SK-N-SH (cell line): ENCODE measurements at regions not wholly inside any gene's neighbourhood (a gene's known extent, or its start where the extent isn't known, plus 50 kb on each side); places are given as distances from the start of the nearest gene placed in this dataset.

Experiments
- CTCF ChIA-PET: fragments of 300-600, 350-600 bp; formaldehyde crosslinking; extraction: SDS; loops from one replicate; lab custom pipeline; 2021; lab: Yijun Ruan, JAX
- POLR2A ChIA-PET: fragments of 350-600 bp; sonication (Branson Sonifier 250); formaldehyde crosslinking; extraction: SDS; loops from one replicate; lab custom pipeline; 2020; ENCODE audit warnings: antibody characterized with exemption, inconsistent platforms; lab: Yijun Ruan, JAX
- DNase-seq: peaks from one replicate; pipeline ENCODE4 v3.0.0; 2012
- H2AFZ ChIP-seq: fragments of 200-600 bp; sonication (generic); 2 replicates; pipeline ENCODE4 v1.8.1; 2016; ENCODE audit warnings: antibody characterized with exemption, mild to moderate bottlenecking, low read depth
- H3F3A ChIP-seq: fragments of 200-600 bp; sonication (generic); replicated peaks from 2 replicates; pipeline ENCODE3; 2016; ENCODE audit warnings: antibody characterized with exemption, mild to moderate bottlenecking; ENCODE audit not compliant: insufficient read depth
- H3K27ac ChIP-seq, 2 experiments: fragments of 200-500 bp in 1 of 2; fragments of 200-600 bp in 1 of 2; sonication (Bioruptor generic) in 1 of 2; sonication (generic), shearing (Covaris generic) in 1 of 2; 2 replicates each; pipeline versions ENCODE4 v1.5.1 to v1.6.1; 2014 to 2016; ENCODE audit warnings: low read depth in 2 of 2, inconsistent platforms in 1 of 2, low read length in 1 of 2, mild to moderate bottlenecking in 1 of 2, mixed read lengths in 1 of 2
- H3K27me3 ChIP-seq: fragments of 200-600 bp; sonication (generic), shearing (Covaris generic); 2 replicates; pipeline ENCODE4 v1.6.1; 2016; ENCODE audit warnings: mixed run types; ENCODE audit not compliant: insufficient read depth
- H3K36me3 ChIP-seq, 2 experiments: fragments of 200-500 bp in 1 of 2; fragments of 200-600 bp in 1 of 2; sonication (Bioruptor generic) in 1 of 2; sonication (generic) in 1 of 2; replicated peaks in 1 of 2; 2 replicates each; pipeline versions ENCODE3 to v1.5.1; 2014 to 2016; ENCODE audit warnings: low read length in 1 of 2, mild to moderate bottlenecking in 1 of 2; ENCODE audit not compliant: insufficient read depth in 2 of 2, control insufficient read depth in 1 of 2
- H3K4me1 ChIP-seq, 2 experiments: fragments of 200-500 bp in 1 of 2; fragments of 200-600 bp in 1 of 2; sonication (Bioruptor generic) in 1 of 2; sonication (generic), shearing (Covaris generic) in 1 of 2; 2 replicates each; pipeline versions ENCODE4 v1.5.1 to v1.6.1; 2014 to 2016; ENCODE audit warnings: low read depth in 1 of 2, low read length in 1 of 2, mixed run types in 1 of 2; ENCODE audit not compliant: insufficient read depth in 2 of 2, control insufficient read depth in 1 of 2
- H3K4me2 ChIP-seq: fragments of 200-600 bp; sonication (generic), shearing (Covaris generic); 2 replicates; pipeline ENCODE4 v1.6.1; 2017; ENCODE audit warnings: mixed run types
- H3K4me3 ChIP-seq, 2 experiments: fragments of 200-500 bp in 1 of 2; fragments of 200-600 bp in 1 of 2; sonication (Bioruptor generic) in 1 of 2; sonication (generic), shearing (Covaris generic) in 1 of 2; 2 replicates each; pipeline versions ENCODE4 v1.5.1 to v1.8.1; 2014 to 2016; ENCODE audit warnings: low read depth in 2 of 2, inconsistent platforms in 1 of 2, low read length in 1 of 2, mild to moderate bottlenecking in 1 of 2, mixed read lengths in 1 of 2, moderate library complexity in 1 of 2
- H3K79me2 ChIP-seq: fragments of 200-600 bp; sonication (generic); 2 replicates; pipeline ENCODE4 v1.8.1; 2017; ENCODE audit warnings: mild to moderate bottlenecking; ENCODE audit not compliant: insufficient read depth
- H3K9ac ChIP-seq: fragments of 200-600 bp; sonication (generic); 2 replicates; pipeline ENCODE4 v1.6.1; 2017; ENCODE audit warnings: mixed run types
- H3K9me2 ChIP-seq: fragments of 200-600 bp; sonication (generic); 2 replicates; pipeline ENCODE4 v1.6.1; 2017; ENCODE audit warnings: mixed run types
- H3K9me3 ChIP-seq: fragments of 200-600 bp; sonication (generic); 2 replicates; pipeline ENCODE4 v1.6.1; 2017; ENCODE audit warnings: mixed run types, mild to moderate bottlenecking, moderate library complexity
- H4K20me1 ChIP-seq: fragments of 200-600 bp; sonication (generic); 2 replicates; pipeline ENCODE4 v1.6.1; 2017; ENCODE audit warnings: mild to moderate bottlenecking, mixed run types; ENCODE audit not compliant: insufficient read depth
- CHD2 ChIP-seq: fragments of 150-350 bp; IDR thresholded peaks from 2 replicates; pipeline ENCODE4 v1.6.1; 2018; ENCODE audit warnings: low read length; ENCODE audit not compliant: partially characterized antibody
- ELF1 ChIP-seq: IDR thresholded peaks from 2 replicates; pipeline ENCODE4 v1.4.0; 2012
- EP300 ChIP-seq, 2 experiments: IDR thresholded peaks; 2 replicates each; pipeline versions ENCODE4 v1.4.0 to v1.6.1; 2012; ENCODE audit warnings: borderline replicate concordance in 1 of 2, low read depth in 1 of 2, low read length in 1 of 2
- FOXJ3 ChIP-seq: sonication (generic); formaldehyde crosslinking; IDR thresholded peaks from 2 replicates; pipeline ENCODE4 v1.5.1; 2020; ENCODE audit warnings: mild to moderate bottlenecking, missing genetic modification reagents
- GATA2 ChIP-seq: sonication (generic); formaldehyde crosslinking; IDR thresholded peaks from 2 replicates; pipeline ENCODE4 v1.5.0; 2020; ENCODE audit warnings: mild to moderate bottlenecking, missing genetic modification reagents
- JUND ChIP-seq: IDR thresholded peaks from 2 replicates; pipeline ENCODE4 v1.4.0; 2012
- NFIC ChIP-seq: IDR thresholded peaks from 2 replicates; pipeline ENCODE4 v1.4.0; 2012; ENCODE audit warnings: borderline replicate concordance
- PBX3 ChIP-seq: IDR thresholded peaks from 2 replicates; pipeline ENCODE4; 2012
- RAD21 ChIP-seq: IDR thresholded peaks from 2 replicates; pipeline ENCODE4 v1.6.1; 2012; ENCODE audit warnings: mild to moderate bottlenecking, low read length
- RCOR1 ChIP-seq: fragments of 150-350 bp; IDR thresholded peaks from 2 replicates; pipeline ENCODE4 v1.6.1; 2017; ENCODE audit warnings: antibody characterized with exemption, low read length
- SIN3A ChIP-seq: IDR thresholded peaks from 2 replicates; pipeline ENCODE4 v1.6.1; 2012; ENCODE audit warnings: low read depth, mild to moderate bottlenecking, low read length, moderate library complexity, borderline replicate concordance
- SMC3 ChIP-seq: IDR thresholded peaks from 2 replicates; pipeline ENCODE4 v1.6.1; 2012; ENCODE audit warnings: low read depth, low read length, improper control_type of control experiment
- TAF1 ChIP-seq: IDR thresholded peaks from 2 replicates; pipeline ENCODE4 v1.6.1; 2012; ENCODE audit warnings: low read depth, mild to moderate bottlenecking, low read length, moderate library complexity, borderline replicate concordance
- TCF12 ChIP-seq: IDR thresholded peaks from 2 replicates; pipeline ENCODE4 v1.4.0; 2012
- TEAD4 ChIP-seq: IDR thresholded peaks from 2 replicates; pipeline ENCODE4 v1.4.0; 2012; ENCODE audit warnings: mild to moderate bottlenecking, borderline replicate concordance; ENCODE audit not compliant: insufficient read depth
- YY1 ChIP-seq: IDR thresholded peaks from 2 replicates; pipeline ENCODE4 v1.4.0; 2012; ENCODE audit warnings: low read depth, mild to moderate bottlenecking
- ZBTB33 ChIP-seq: IDR thresholded peaks from 2 replicates; pipeline ENCODE4 v1.4.0; 2012; ENCODE audit warnings: low read depth, borderline replicate concordance
- WGBS: methylation state at CpG from one replicate; pipeline ENCODE4 v1.1.6; 2017; ENCODE audit warnings: low lambda C conversion rate; 5-methylcytosine and 5-hydroxymethylcytosine counted together
- TF ChIP-seq, protein P1 (sequence below): fragments of 150-350 bp; IDR thresholded peaks from 2 replicates; pipeline ENCODE4 v1.6.1; 2016; ENCODE audit warnings: mild to moderate bottlenecking, low read depth, low read length

- Histone ChIP-seq H3K9me3 (no peaks in the 10 kb centered on the region), H3K9me2 (no peaks in the 10 kb centered on the region), H3F3A (no peaks in the 10 kb centered on the region), H3K79me2 (no peaks in the 10 kb centered on the region), H4K20me1 (no peaks in the 10 kb centered on the region), H2AFZ (no peak overlapping the region), H3K36me3 (no peaks in the 10 kb centered on the region), H3K9ac (no peak overlapping the region), H3K27ac (no peak overlapping the region), H3K4me1 (no peaks in the 10 kb centered on the region; a peak in 1 of 4 replicates), H3K4me3 (no peak overlapping the region), H3K4me2 (no peak overlapping the region), H3K27me3 (no peaks in the 10 kb centered on the region)
- 59% methylated on average over 6 of the region's 6 CpGs for WGBS
- ChIA-PET CTCF (no interaction called here), POLR2A (no interaction called here)
- DNase-seq: no peak
- TF ChIP-seq TAF1 (no peak), YY1 (no peak), ELF1 (no peak), PBX3 (no peak), FOXJ3 (CRISPR knock-in tag) (no peak), EP300 (IDR thresholded peaks at IDR 0.05; ENCODE audit: borderline replicate concordance in 1 of 2, low read depth in 1 of 2, low read length in 1 of 2) (no peak), SMC3 (no peak)
Observed at GRCh38 chr21:31489014-31489413, 145.0 kb upstream of the TIAM1 start.

GRCh38 chr21:31484219-31484618 is 140.2 kb upstream of the TIAM1 start:
- H3K4me1 ChIP-seq: no peaks in the 10 kb centered on the region
- H4K20me1 ChIP-seq: no peaks in the 10 kb centered on the region
- H2AFZ ChIP-seq: no peak overlapping the region
- no peaks in the 10 kb centered on the region for H3K36me3 ChIP-seq
- no peak for DNase-seq
- ChIA-PET CTCF (no interaction called here), POLR2A (no interaction called here)
- no peaks in the 10 kb centered on the region for H3K27me3 ChIP-seq
- no peak overlapping the region for H3K4me2 ChIP-seq
- H3K9me2 ChIP-seq: no peaks in the 10 kb centered on the region
- H3K79me2 ChIP-seq: no peaks in the 10 kb centered on the region
- H3F3A ChIP-seq: no peaks in the 10 kb centered on the region
- H3K27ac ChIP-seq: no peak overlapping the region
- no peaks in the 10 kb centered on the region for H3K9me3 ChIP-seq
- no peak overlapping the region for H3K9ac ChIP-seq
- TF ChIP-seq TAF1 (no peak), NFIC (no peak), JUND (no peak), TCF12 (no peak), RCOR1 (no peak), TEAD4 (no peak), GATA2 (CRISPR knock-in tag) (no peak), ZBTB33 (no peak), RAD21 (no peak), SIN3A (no peak), CHD2 (no peak)
- TF ChIP-seq, protein P1, sequence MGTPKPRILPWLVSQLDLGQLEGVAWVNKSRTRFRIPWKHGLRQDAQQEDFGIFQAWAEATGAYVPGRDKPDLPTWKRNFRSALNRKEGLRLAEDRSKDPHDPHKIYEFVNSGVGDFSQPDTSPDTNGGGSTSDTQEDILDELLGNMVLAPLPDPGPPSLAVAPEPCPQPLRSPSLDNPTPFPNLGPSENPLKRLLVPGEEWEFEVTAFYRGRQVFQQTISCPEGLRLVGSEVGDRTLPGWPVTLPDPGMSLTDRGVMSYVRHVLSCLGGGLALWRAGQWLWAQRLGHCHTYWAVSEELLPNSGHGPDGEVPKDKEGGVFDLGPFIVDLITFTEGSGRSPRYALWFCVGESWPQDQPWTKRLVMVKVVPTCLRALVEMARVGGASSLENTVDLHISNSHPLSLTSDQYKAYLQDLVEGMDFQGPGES: no peak
- H3K4me3 ChIP-seq: no peak overlapping the region
- WGBS: 45% methylated on average over 2 of the region's 5 CpGs
